IMR-90 (cell line): ENCODE measurements at regions not wholly inside any gene's neighbourhood (a gene's known extent, or its start where the extent isn't known, plus 50 kb on each side); places are given as distances from the start of the nearest gene placed in this dataset.

ENCODE experiments used
- ATAC-seq: fragments of 200-7000 bp; cut with Tn5 transposase; 2 replicates; pipeline ENCODE4 v1.9.1; 2020; ENCODE audit warnings: low read depth, mild to moderate bottlenecking, moderate library complexity
- BruUV-seq: library from RNA; stranded (reverse); fragments of 400-500 nt; replicated peaks from 2 replicates; lab custom pipeline; 2021; lab: Mats Ljungman, UMichigan
- CTCF ChIA-PET: fragments of 300-600 bp; formaldehyde crosslinking; extraction: SDS; loops from one replicate; lab custom pipeline; 2021; ENCODE audit warnings: antibody characterized with exemption; lab: Yijun Ruan, JAX
- POLR2A ChIA-PET: fragments of 300-600 bp; sonication (Branson Sonifier 250); formaldehyde crosslinking; loops from one replicate; lab custom pipeline; 2022; ENCODE audit warnings: antibody characterized with exemption; ENCODE audit not compliant: unreplicated experiment; lab: Charles Lee
- DNase-seq: peaks from one replicate; pipeline ENCODE4 v3.0.0; 2013
- H2AFZ ChIP-seq: replicated peaks from 2 replicates; pipeline ENCODE3; 2013; ENCODE audit warnings: low read length, mild to moderate bottlenecking; ENCODE audit not compliant: poor library complexity
- H2AK5ac ChIP-seq: 2 replicates; pipeline ENCODE4 v1.6.1; 2013; ENCODE audit warnings: low read depth, low read length, inconsistent platforms
- H2AK9ac ChIP-seq: replicated peaks from 2 replicates; pipeline ENCODE3; 2013; ENCODE audit warnings: mild to moderate bottlenecking, low read depth, low read length, moderate library complexity; ENCODE audit not compliant: poor library complexity
- H2BK120ac ChIP-seq: 2 replicates; pipeline ENCODE4 v1.6.1; 2013; ENCODE audit warnings: low read depth, low read length, inconsistent platforms
- H2BK15ac ChIP-seq: 3 replicates; pipeline ENCODE4 v1.6.1; 2013; ENCODE audit warnings: low read depth, low read length, inconsistent platforms
- H2BK20ac ChIP-seq: 2 replicates; pipeline ENCODE4 v1.6.1; 2013; ENCODE audit warnings: low read depth, mild to moderate bottlenecking, inconsistent platforms, low read length, moderate library complexity
- H2BK5ac ChIP-seq: 2 replicates; pipeline ENCODE4 v1.6.1; 2013; ENCODE audit warnings: mild to moderate bottlenecking, low read depth, low read length, inconsistent platforms; ENCODE audit not compliant: poor library complexity, severe bottlenecking
- H3K14ac ChIP-seq: replicated peaks from 2 replicates; pipeline ENCODE4 v1.6.1; 2013; ENCODE audit warnings: low read depth, low read length, inconsistent platforms
- H3K18ac ChIP-seq: 2 replicates; pipeline ENCODE4 v1.6.1; 2013; ENCODE audit warnings: low read depth, low read length, control low read depth
- H3K23ac ChIP-seq: 2 replicates; pipeline ENCODE4 v1.6.1; 2013; ENCODE audit warnings: low read depth, low read length, inconsistent platforms
- H3K27ac ChIP-seq: 2 replicates; pipeline ENCODE4 v1.5.1; 2013; ENCODE audit warnings: mild to moderate bottlenecking, control low read depth, low read length; ENCODE audit not compliant: insufficient read depth
- H3K27me3 ChIP-seq: 2 replicates; pipeline ENCODE4 v1.6.1; 2013; ENCODE audit warnings: low read length; ENCODE audit not compliant: control insufficient read depth, insufficient read depth
- H3K36me3 ChIP-seq: 2 replicates; pipeline ENCODE4 v1.6.1; 2013; ENCODE audit warnings: low read length, mixed read lengths; ENCODE audit not compliant: control insufficient read depth, insufficient read depth
- H3K4ac ChIP-seq: 2 replicates; pipeline ENCODE4 v1.6.1; 2013; ENCODE audit warnings: low read depth, low read length, inconsistent platforms
- H3K4me1 ChIP-seq: 2 replicates; pipeline ENCODE4 v1.6.1; 2013; ENCODE audit warnings: low read length, mixed read lengths; ENCODE audit not compliant: control insufficient read depth, insufficient read depth
- H3K4me2 ChIP-seq: 2 replicates; pipeline ENCODE4 v1.6.1; 2013; ENCODE audit warnings: low read depth, mild to moderate bottlenecking, control low read depth, low read length, moderate library complexity
- H3K4me3 ChIP-seq: 2 replicates; pipeline ENCODE4 v1.5.1; 2013; ENCODE audit warnings: low read depth, mild to moderate bottlenecking, control low read depth, low read length, moderate library complexity; ENCODE audit not compliant: insufficient read depth
- H3K56ac ChIP-seq: 2 replicates; pipeline ENCODE4 v1.6.1; 2013; ENCODE audit warnings: low read length, inconsistent platforms; ENCODE audit not compliant: insufficient read depth; ENCODE audit errors: extremely low read depth
- H3K79me1 ChIP-seq, 2 experiments: 2 replicates each; pipeline ENCODE4 v1.6.1; 2013; ENCODE audit warnings: low read length in 2 of 2, inconsistent platforms in 1 of 2, low read depth in 1 of 2
- H3K9ac ChIP-seq: 2 replicates; pipeline ENCODE4 v1.6.1; 2013; ENCODE audit warnings: low read depth, low read length, control low read depth
- H3K9me1 ChIP-seq: 2 replicates; pipeline ENCODE4 v1.6.1; 2013; ENCODE audit warnings: low read length, inconsistent platforms; ENCODE audit not compliant: insufficient read depth
- H3K9me3 ChIP-seq: 2 replicates; pipeline ENCODE4 v1.6.1; 2013; ENCODE audit warnings: low read length; ENCODE audit not compliant: control insufficient read depth, insufficient read depth
- H4K20me1 ChIP-seq: 2 replicates; pipeline ENCODE4 v1.6.1; 2013; ENCODE audit warnings: low read length, inconsistent platforms; ENCODE audit not compliant: insufficient read depth
- H4K5ac ChIP-seq: 2 replicates; pipeline ENCODE4 v1.6.1; 2013; ENCODE audit warnings: mild to moderate bottlenecking, low read depth, low read length, control low read depth
- H4K8ac ChIP-seq, 2 experiments: 2 replicates each; pipeline ENCODE4 v1.6.1; 2013; ENCODE audit warnings: low read depth in 2 of 2, low read length in 2 of 2, control low read depth in 1 of 2, inconsistent platforms in 1 of 2
- H4K91ac ChIP-seq: 2 replicates; pipeline ENCODE4 v1.6.1; 2013; ENCODE audit warnings: low read depth, low read length, inconsistent platforms; ENCODE audit not compliant: insufficient read depth
- BHLHE40 ChIP-seq: fragments of 150-350 bp; IDR thresholded peaks from 2 replicates; pipeline ENCODE4 v1.6.1; 2016; ENCODE audit warnings: mild to moderate bottlenecking, low read depth, low read length
- CEBPB ChIP-seq: IDR thresholded peaks from 2 replicates; pipeline ENCODE4 v1.6.1; 2012; ENCODE audit warnings: low read depth, low read length, improper control_type of control experiment
- CTCF ChIP-seq: conservative IDR thresholded peaks from 2 replicates; pipeline ENCODE4 v1.5.1; 2012; ENCODE audit warnings: mild to moderate bottlenecking, low read depth, low read length, improper control_type of control experiment
- ELK1 ChIP-seq: fragments of 150-350 bp; IDR thresholded peaks from 2 replicates; pipeline ENCODE4 v1.6.1; 2016; ENCODE audit warnings: low read depth, mild to moderate bottlenecking, low read length, moderate library complexity, borderline replicate concordance
- FOS ChIP-seq: fragments of 150-350 bp; IDR thresholded peaks from 2 replicates; pipeline ENCODE4 v1.6.1; 2016; ENCODE audit warnings: low read depth, low read length
- MAFK ChIP-seq: IDR thresholded peaks from 2 replicates; pipeline ENCODE4 v1.6.1; 2012; ENCODE audit warnings: low read depth, low read length, improper control_type of control experiment
- MAZ ChIP-seq: IDR thresholded peaks from 2 replicates; pipeline ENCODE4 v1.6.1; 2012; ENCODE audit warnings: low read depth, mild to moderate bottlenecking, low read length, improper control_type of control experiment, moderate library complexity, borderline replicate concordance
- MXI1 ChIP-seq: IDR thresholded peaks from 2 replicates; pipeline ENCODE4 v1.6.1; 2012; ENCODE audit warnings: low read depth, mild to moderate bottlenecking, low read length, moderate library complexity, borderline replicate concordance
- NFE2L2 ChIP-seq: fragments of 150-350 bp; IDR thresholded peaks from 2 replicates; pipeline ENCODE4 v1.6.1; 2016; ENCODE audit warnings: low read depth, mild to moderate bottlenecking, low read length
- POLR2A ChIP-seq: IDR thresholded peaks from 2 replicates; pipeline ENCODE4 v1.6.1; 2012; ENCODE audit warnings: mild to moderate bottlenecking, low read depth, low read length
- RAD21 ChIP-seq: IDR thresholded peaks from 2 replicates; pipeline ENCODE4 v1.6.1; 2012; ENCODE audit warnings: low read length, improper control_type of control experiment
- RCOR1 ChIP-seq: IDR thresholded peaks from 2 replicates; pipeline ENCODE4 v1.6.1; 2012; ENCODE audit warnings: mild to moderate bottlenecking, low read length, improper control_type of control experiment; ENCODE audit not compliant: insufficient replicate concordance
- SMC3 ChIP-seq: fragments of 150-350 bp; IDR thresholded peaks from 2 replicates; pipeline ENCODE4 v1.6.1; 2016; ENCODE audit warnings: low read depth, mild to moderate bottlenecking, antibody characterized with exemption, low read length, moderate library complexity
- WGBS, 2 experiments: methylation state at CpG; one replicate each; pipeline versions ENCODE4 v1.1.5 to v1.1.7; 2013; ENCODE audit warnings: missing lambda C conversion rate in 2 of 2; ENCODE audit not compliant: insufficient read length in 1 of 2; ENCODE audit errors: extremely low coverage in 2 of 2; 5-methylcytosine and 5-hydroxymethylcytosine counted together
- dilution Hi-C: fragments of 300-500 bp; cut with HindIII; formaldehyde crosslinking; loops from one replicate; pipeline ENCODE4 v1.14.3; 2018; ENCODE audit warnings: low sequenced_read_pairs; ENCODE audit not compliant: unreplicated experiment
- in situ Hi-C: fragments of 300-500 bp; cut with MboI; formaldehyde crosslinking; loops from 3 replicates; pipeline ENCODE4 v1.14.3; 2019; ENCODE audit warnings: low sequenced_read_pairs, inconsistent platforms, mixed read lengths
- intact Hi-C: fragments of 100-400 bp; cut with micrococcal nuclease; formaldehyde crosslinking; loops from 2 replicates; pipeline ENCODE4 v1.10.0; 2022
- TF ChIP-seq, protein P1 (sequence below): fragments of 150-350 bp; IDR thresholded peaks from 2 replicates; pipeline ENCODE4 v1.6.1; 2017; ENCODE audit warnings: mild to moderate bottlenecking, antibody characterized with exemption, low read length, low read depth

DNA sequence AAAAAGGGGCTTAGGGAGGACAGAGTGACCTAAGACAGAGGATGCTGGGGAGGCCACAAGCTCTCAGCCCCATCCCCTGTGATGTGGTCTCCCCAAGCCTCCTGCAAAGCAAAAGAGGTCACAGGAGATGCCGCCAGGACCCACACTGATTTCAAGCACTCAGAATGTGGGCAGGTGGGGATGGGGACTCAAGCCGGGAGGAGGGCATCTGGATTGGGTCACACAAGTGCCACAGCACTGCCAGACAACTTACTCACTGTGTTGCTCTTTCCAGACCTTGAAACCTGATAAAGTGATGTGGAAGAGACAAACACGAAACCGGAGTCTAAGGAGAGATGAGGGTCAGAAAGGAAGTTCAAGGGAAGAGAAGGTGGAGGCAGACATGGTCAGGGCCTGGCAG, 95.7 kb downstream of the TTC32 start:
- Histone ChIP-seq H3K14ac (no peak overlapping the region; the same call in 1 of the 2 replicates), H2AK9ac (no peak overlapping the region), H3K36me3 (no peaks in the 10 kb centered on the region), H3K4me2 (no peak overlapping the region), H3K79me1 (no peaks in the 10 kb centered on the region), H3K9ac (no peak overlapping the region), H3K4me1 (peaks cover 14% of the 10 kb centered on the region), H2BK20ac (no peak overlapping the region), H4K91ac (no peak overlapping the region), H3K27me3 (no peaks in the 10 kb centered on the region; the same call in 1 of the 2 replicates), H3K9me3 (no peaks in the 10 kb centered on the region), H2AFZ (no peak overlapping the region), H4K8ac (no peak overlapping the region), H3K4me3 (no peak overlapping the region), H2AK5ac (peak overlapping the region; percentile 0; the same call in 1 of the 2 replicates), H4K5ac (no peak overlapping the region), H3K56ac (no peak overlapping the region), H2BK120ac (no peak overlapping the region), H3K18ac (no peak overlapping the region), H3K23ac (no peak overlapping the region), H2BK5ac (no peak overlapping the region), H4K20me1 (no peaks in the 10 kb centered on the region; the same call in 1 of the 2 replicates), H3K27ac (no peak overlapping the region), H3K9me1 (peaks cover 13% of the 10 kb centered on the region), H3K4ac (no peak overlapping the region), H2BK15ac (no peak overlapping the region; the same call in 2 of the 3 replicates)
- TF ChIP-seq POLR2A (no peak), MXI1 (no peak), NFE2L2 (no peak), BHLHE40 (no peak), CEBPB (no peak), ELK1 (no peak), MAZ (no peak), MAFK (no peak), CTCF (no peak), RAD21 (no peak), FOS (no peak), RCOR1 (no peak), SMC3 (no peak)
- TF ChIP-seq, protein P1, sequence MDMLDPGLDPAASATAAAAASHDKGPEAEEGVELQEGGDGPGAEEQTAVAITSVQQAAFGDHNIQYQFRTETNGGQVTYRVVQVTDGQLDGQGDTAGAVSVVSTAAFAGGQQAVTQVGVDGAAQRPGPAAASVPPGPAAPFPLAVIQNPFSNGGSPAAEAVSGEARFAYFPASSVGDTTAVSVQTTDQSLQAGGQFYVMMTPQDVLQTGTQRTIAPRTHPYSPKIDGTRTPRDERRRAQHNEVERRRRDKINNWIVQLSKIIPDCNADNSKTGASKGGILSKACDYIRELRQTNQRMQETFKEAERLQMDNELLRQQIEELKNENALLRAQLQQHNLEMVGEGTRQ = no peak
- dilution Hi-C loops (no loop called here), in situ Hi-C loops (no loop called here), intact Hi-C loops (no loop called here)
- no CpG with 5 or more reads among the region's 4 CpGs for WGBS, 2 experiments
- BruUV-seq = no TSS peak
- ChIA-PET CTCF (no interaction called here), POLR2A (no interaction called here)
- DNase-seq = no peak
- ATAC-seq = no peak
